Right renal pelvis (tissue), 4 donors: ENCODE measurements at regions not wholly inside any gene's neighbourhood (a gene's known extent, or its start where the extent isn't known, plus 50 kb on each side); places are given as distances from the start of the nearest gene placed in this dataset.
A peak's percentile ranks its signal among the peaks of the same experiment; 100 is the strongest.
"Not testable (repeated sequence)": the region's sequence is repeated elsewhere in the genome, so short reads cannot be mapped to it uniquely, and the experiment has no call there.

ENCODE experiments used
- DNase-seq, 4 donors: peaks; one replicate each; pipeline ENCODE4 v3.0.0-alpha.2; 2013; ENCODE audit warnings: low read depth in 4 of 4, low spot score in 3 of 4, missing footprints in 1 of 4

GRCh38 chr4:126965877-126966276 lies 666.9 kb upstream of the INTU start:
- no peak for DNase-seq

GRCh38 chr4:126969360-126970235 lies 663.2 kb upstream of the INTU start:
- peak in 3 of 4 donors; percentile 4 to 22 (median 12) for DNase-seq

GRCh38 chr4:126973201-126973600 lies 659.6 kb upstream of the INTU start:
- DNase-seq: no peak

- DNase-seq: no peak
Measured at GRCh38 chr4:126976850-126977632, 655.7 kb upstream of the INTU start.

- DNase-seq: no peak
Measured at GRCh38 chr4:126986005-126986404, 646.8 kb upstream of the INTU start.

- DNase-seq: no peak
Measured at GRCh38 chr4:126986828-126987227, 645.9 kb upstream of the INTU start.

- no peak for DNase-seq
Measured at GRCh38 chr4:126991965-126992364, 640.8 kb upstream of the INTU start.

- DNase-seq: no peak
Measured at GRCh38 chr4:126992910-126993309, 639.8 kb upstream of the INTU start.

GRCh38 chr4:126993351-126993750 lies 639.4 kb upstream of the INTU start:
- no peak for DNase-seq

GRCh38 chr4:126995235-126995634 lies 637.5 kb upstream of the INTU start:
- no peak for DNase-seq

GRCh38 chr4:127000110-127000509 lies 632.6 kb upstream of the INTU start:
- DNase-seq: no peak

GRCh38 chr4:127000846-127001245 lies 631.9 kb upstream of the INTU start:
- no peak for DNase-seq

- no peak for DNase-seq
Measured at GRCh38 chr4:127001933-127002332, 630.8 kb upstream of the INTU start.

- DNase-seq: no peak
Measured at GRCh38 chr4:127006446-127006877, 626.3 kb upstream of the INTU start.

- DNase-seq: no peak
Measured at GRCh38 chr4:127007305-127007704, 625.5 kb upstream of the INTU start.

GRCh38 chr4:127012549-127012948 lies 620.2 kb upstream of the INTU start:
- no peak for DNase-seq

GRCh38 chr4:127015667-127016117 lies 617.1 kb upstream of the INTU start:
- DNase-seq: no peak

- no peak for DNase-seq
Measured at GRCh38 chr4:127018381-127018780, 614.4 kb upstream of the INTU start.

GRCh38 chr4:127020831-127021230 lies 611.9 kb upstream of the INTU start:
- DNase-seq: not testable (repeated sequence)

GRCh38 chr4:127036296-127036695 lies 596.5 kb upstream of the INTU start:
- DNase-seq: no peak

GRCh38 chr4:127045861-127046260 lies 586.9 kb upstream of the INTU start:
- no peak for DNase-seq

GRCh38 chr4:127047930-127048329 lies 584.8 kb upstream of the INTU start:
- DNase-seq: no peak
